Activated CD8-positive, alpha-beta memory T cell treated with anti-CD3 and anti-CD28 coated beads for 24 hours (primary cell): ENCODE measurements at regions not wholly inside any gene's neighbourhood (a gene's known extent, or its start where the extent isn't known, plus 50 kb on each side); places are given as distances from the start of the nearest gene placed in this dataset.

Experiments used
- DNase-seq: peaks from one replicate; pipeline ENCODE4 v3.0.0-alpha.2; 2020

DNA sequence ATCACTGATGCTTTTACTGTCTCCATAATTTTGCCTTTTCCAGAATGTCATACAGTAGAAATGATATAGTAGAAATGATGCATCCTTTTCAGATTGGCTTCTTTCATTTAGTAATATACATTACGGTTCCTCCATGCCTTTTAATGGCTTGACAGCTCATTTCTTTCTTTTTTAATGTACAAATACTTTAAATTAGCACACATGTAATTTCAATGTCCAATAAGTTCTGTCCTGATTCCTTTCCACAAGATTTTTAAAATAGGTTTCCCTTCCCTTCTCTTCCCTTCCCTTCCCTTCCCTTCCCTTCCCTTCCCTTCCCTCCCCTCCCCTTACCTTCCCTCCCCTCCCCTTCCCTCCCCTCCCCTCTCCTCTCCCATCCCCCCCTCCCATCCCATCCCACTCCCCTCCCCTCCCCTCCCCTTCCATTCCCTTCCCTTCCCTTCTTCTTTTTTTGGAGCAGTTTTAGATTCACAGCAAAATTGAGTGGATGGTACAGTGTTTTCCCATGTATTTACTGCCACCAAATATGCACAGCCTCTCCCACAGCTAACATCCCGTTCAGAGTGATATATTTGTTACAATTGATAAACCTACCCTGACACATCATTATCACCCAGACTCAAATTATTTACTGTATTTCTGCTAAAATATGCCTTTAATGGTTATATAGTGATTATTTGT lies 398.8 kb downstream of the RNF144B start:
- DNase-seq, result no peak

DNA sequence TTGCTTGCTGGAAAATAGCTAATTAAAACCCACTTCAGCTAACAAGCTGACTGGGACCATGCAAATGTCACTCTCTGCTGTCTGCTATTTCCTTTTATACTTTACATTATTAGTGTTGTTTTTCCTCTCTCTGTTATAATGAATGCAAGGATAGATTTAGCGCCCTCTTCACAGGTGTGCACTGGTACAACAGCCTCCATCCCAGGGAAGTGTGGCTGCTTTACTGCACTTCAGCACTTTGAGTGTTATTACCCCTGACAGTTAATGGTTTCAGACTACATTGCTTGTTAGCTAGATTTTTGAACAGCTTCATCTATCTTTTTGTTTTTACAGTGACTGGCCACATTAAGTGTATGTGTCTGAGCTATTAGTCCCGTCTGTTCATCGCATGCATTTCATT lies 405.7 kb downstream of the RNF144B start:
- DNase-seq, result no peak

DNA sequence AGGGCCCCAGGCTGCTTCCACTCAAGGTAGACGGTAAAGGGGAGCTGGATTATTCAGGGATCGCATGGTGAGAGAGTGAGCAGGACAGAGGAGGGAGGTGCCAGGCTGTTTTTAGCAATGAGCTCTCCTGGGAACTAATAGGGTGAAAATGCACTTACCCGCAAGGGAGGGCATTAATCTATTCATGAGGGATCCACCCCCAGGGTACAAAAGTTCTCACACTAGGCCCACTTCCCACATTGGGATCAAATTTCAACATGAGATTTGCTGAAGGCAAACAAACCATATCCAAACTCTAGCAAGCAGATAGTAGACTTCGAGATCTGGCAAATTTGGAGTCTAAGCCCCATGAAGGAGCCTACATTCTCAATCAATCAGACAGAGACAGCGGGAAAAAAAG lies 408.6 kb downstream of the RNF144B start:
- no peak for DNase-seq

DNA sequence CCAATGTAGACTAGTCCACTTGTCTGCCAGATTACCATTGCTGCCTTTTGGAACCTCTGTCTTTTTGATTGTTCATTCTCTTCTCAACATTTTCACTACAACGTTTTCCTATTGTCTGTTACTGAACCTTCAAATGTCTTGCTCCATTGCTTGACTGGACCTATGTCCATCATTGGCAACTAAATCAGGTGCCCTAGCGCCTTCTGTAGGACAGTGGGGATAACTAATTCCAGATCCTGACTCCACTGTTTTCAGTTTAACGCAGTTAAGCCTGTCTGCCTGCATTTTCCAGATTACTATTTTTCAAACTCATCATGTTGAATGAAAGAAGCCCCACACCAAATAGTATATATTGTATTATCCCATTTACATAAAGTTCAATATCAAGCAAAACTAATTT lies 433.6 kb downstream of the RNF144B start:
- DNase-seq, result no peak

DNA sequence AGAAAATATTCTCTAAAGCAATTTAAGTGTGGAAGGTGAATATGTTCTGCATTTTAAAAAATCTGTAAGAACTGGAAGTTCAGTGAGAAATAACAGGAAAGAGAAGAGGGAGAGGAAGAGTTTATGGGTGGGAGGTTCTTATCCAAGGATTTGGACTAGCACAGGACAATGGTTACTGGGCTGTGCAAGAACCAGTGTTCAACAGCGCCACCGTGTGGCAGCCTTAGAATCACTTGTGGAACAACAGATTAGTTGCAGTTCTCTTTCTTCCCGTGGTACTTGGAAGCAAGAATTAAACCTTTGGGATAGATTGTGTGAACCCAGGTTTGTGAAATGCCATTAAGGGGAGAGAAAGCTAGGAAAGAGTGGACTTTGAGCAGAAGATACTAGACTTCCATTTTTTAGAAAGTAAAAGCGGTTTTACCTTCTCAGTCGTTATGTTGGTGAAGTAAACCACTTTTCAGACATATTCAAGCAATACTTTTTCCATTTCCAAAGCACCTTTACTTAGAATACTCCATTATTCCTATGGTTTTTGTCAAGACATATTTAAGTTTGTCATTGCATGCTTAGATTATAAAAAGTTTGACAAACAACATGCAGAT lies 436.7 kb downstream of the RNF144B start:
- no peak for DNase-seq

DNA sequence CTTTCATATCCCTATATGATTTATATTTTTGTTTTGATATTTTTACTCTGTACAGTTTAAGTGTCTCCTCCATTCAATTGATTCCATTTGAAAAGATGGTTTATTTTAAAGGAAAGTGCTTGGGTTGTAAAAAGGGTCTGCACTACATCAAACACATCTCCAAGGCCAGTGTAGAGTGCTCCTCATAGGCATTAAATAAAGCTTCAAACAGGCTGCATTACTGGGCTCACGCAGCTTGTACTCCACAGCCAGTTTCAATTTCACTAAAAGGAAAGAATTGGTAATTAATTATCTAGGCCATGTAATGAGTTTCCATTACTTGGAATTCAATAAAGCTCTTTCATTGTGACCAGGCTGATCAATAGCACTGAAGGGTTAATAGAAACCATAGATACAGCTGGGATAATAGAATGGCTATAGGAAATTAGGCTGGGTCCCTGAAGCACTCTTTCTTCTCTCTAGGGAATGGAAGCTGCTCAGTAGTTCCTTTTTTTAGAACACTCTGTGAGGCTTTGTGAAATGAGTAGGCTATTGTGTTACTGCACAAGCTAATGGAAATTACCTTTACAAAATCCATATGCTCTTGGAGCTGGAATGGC lies 442.2 kb downstream of the RNF144B start:
- DNase-seq, result no peak

DNA sequence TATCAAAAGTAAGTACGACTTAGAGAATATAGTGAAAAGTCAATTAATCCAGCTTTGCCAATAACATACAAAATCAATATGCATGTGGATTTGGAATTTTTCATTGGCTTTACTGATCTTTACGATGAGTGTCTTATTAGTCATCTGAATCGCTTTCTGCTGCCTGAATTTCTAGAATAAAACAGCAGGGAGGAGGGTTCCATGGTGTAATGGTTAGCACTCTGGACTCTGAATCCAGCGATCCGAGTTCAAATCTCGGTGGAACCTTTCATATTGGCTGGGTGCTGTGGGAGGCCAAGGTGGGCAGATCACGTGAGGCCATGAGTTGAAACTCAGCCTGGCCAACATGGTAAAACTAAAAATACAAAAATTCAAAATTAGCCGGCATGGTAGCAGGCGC lies 448.8 kb downstream of the RNF144B start:
- DNase-seq, result no peak

DNA sequence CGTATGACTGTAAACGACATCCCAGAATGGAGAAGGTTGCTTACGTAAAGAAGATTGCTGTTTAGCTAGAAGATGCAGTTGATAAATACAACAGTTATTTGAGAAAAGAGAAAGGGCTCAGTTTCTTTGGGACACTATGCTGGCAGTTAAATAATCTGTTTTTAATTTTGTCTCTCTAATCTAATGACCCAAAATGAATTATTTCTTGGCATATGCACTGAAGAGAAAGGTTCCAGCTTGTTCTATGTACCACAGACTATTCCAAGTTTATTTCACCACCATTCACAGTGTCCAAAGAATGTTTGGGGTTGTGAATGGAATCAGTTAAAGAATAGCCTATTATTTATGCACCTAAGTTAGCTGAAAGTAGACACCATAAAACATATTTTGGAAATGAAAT lies 449.9 kb downstream of the RNF144B start:
- no peak for DNase-seq

DNA sequence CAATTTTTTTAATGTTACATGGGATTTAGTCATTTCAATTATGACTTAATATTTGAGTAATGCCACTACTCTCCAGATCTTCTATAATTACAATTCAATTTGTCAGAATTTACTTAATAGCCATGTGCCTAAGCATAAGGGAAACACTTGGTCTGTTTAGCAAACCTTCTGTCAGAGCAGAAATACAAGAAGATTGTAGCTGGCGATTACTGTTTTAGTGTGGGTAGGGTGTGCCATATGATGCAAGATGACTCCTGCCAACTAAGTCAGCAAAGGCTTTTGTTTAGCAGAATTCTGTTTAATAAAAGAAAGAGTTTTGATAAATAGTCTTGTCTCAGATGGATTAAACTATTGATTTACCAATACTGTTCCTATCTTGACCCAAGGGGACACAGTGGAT lies 455.4 kb downstream of the RNF144B start:
- no peak for DNase-seq

DNA sequence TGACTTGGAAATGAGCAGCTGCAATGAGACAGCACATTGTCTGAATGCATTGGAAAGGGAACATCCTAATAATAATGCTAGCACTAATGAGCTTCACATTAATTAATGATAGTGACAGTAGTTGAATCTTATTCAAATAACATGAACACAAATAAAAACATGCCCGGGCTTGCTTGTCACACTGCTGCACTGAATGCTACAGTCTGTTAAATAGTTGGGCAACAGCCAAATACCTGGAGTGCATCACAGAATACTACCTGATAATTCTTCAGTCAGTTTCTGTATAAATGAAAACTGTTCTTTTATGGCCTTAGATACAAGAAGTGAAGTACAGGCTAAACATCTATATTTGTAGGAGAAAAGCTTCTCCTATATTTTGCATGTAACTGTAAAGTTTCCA lies 458.7 kb downstream of the RNF144B start:
- DNase-seq, result no peak

DNA sequence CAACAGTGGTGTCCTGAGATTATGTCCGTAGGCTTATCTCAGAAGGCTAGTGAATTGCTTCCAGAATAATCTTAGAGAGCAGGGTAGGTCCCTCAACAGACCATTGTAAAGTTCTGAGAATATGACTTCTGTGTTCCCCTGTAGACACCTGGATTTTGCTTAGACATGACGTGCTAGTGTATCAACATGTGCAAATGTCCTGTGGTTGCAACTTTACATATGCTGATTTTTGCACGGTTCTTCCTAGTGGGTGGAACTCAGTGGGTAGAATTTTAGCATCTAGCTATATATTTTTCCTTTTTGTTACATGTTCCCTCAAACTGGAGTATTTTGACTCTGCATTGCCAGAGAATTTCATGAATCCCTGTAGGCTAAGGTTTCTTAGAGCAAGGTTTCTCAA lies 459.2 kb downstream of the RNF144B start:
- DNase-seq, result no peak

DNA sequence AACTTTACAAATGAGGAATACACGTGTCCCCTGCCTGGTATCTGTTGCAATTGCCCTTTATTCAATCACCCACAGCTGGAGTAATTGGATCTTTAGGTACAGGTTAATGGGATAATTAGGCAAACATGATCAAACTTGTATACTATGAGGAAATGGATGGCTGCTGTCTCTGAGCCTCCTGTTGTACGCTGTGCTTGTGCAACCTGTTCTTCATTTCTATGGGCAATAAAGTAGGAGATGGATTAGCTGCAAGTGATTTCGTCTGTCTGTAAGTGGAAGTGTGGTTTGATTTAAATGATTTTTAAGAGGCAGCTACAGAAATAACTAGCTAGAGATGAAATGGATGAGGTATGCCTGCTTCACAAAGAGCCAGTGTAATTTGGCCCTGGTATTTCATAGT lies 474.1 kb downstream of the RNF144B start:
- DNase-seq, result no peak

DNA sequence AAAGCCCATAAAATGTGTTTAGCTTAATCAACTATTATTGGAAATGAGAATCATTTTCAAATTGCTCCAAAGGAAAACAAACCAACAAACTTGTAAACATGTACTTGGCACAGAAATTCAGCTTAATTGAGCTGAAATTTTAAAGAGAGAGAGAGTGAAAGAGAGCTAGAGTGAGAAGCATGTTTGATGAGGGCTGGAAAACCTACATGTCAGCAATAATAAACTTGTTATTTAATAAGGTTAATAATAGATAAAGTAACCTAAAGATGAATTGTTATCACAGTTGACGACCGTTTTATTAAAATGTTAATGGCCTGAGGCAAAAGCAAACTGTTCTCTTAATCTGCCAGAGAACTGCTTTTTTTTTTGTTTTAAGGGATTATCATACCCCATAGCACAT lies 496.1 kb downstream of the RNF144B start:
- no peak for DNase-seq

DNA sequence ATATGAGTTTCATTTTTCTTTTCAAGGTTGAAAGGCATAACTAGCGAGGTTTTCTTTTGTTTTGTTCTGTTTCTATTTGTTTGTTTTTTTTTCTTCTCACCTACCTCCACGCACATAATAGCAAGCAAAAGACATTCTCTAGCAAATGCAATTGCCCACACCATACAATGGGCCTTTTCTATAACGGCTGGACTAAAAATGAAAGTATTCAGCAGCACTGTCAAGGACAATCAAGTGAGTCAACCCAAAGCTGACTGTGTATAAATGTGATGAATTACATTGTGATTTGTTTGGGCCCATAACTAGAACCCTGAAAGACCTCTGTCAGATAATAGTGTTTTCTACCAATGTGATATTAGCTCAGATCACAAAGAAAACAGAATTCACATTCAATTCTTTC lies 496.7 kb downstream of the RNF144B start:
- DNase-seq, result no peak

DNA sequence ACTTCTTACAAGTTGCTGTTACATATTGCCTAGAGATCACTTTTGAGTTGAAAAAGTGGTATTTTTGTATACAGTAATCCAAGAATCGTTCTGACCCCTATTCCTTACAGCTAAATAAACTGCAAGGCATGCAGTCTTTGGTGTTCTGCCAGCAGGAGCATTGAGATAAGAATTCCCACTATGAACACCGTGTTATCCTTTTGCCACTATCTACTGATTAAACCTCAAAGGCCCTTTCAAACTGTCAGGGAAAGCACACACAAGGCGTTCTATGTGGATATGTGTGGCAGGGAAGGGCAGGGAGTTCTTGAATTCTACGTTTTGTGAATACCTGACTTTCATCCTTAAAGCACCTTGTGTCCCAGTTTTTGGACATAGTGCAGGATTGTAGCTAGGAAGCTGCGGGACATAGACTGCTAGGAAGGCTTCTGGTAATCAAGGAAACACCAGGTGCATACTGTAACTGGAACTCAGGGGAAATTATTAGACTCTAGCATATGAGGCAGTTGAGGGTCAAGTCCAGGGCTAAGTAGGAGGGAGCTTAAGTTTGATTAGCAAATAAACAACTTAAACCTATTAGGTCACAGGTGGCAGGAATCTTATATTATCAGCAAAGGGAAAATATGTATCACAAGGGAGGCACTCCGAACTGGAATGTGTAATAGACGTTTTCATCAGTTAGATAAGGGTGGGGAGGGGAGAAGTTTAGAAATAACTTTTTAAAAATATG lies 506.6 kb downstream of the RNF144B start:
- no peak for DNase-seq

DNA sequence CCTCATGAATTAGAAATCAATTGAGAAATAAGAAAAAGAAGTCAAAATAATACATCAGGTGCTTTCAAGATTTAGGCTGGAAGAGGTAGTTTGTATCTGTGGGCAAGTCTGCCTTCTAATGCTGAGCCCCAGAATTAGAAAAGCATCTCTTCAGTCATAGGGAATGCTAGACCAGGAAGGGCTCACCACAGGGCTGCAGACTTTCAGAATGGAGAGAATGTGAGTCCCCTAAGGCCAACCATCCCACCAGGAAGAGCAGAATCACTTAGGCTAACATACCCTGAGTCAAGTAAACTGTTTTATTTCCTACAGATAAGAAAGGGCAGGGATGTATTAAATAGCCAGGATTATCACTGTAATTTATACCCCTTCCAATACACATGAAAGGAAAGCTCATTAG lies 510.2 kb downstream of the RNF144B start:
- DNase-seq, result no peak

DNA sequence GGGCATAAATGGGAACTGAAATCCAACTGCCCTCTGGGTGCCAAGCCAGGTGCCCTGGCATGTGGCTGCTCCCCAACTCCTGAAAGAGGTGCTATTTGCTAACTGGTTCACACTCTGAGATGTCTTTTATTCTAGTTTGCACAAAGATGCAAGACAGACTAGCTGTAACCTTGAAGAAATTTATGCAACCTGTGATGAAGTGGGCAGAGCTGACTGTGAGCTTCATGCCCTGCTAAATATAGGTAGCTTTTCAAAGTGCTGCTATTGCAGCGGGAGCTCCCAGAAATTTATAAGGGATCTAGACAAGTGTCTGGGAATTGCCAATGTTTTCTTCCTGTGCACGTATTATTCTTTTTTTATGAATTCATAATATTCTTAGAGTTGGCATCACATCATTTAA lies 517.5 kb downstream of the RNF144B start:
- no peak for DNase-seq

DNA sequence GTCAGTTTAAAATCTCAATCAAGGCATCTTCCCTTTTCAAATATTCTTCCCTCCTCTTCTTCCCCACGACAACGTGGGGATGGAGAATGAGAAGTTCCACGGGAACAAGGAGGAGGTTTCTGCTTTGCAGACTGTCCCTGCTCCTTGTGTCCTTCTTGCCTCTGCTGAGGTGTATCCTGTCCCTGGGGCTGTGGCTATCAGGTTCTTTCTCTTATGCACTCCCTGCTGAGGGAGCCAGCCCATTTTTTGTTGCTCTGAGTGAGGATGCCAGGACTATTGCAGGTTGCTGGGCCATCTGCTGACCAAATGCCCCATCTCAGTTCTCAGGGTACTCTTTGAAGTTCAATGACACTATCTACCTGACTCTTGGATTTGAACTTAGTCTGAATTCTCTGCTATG lies 533.6 kb downstream of the RNF144B start:
- no peak for DNase-seq

DNA sequence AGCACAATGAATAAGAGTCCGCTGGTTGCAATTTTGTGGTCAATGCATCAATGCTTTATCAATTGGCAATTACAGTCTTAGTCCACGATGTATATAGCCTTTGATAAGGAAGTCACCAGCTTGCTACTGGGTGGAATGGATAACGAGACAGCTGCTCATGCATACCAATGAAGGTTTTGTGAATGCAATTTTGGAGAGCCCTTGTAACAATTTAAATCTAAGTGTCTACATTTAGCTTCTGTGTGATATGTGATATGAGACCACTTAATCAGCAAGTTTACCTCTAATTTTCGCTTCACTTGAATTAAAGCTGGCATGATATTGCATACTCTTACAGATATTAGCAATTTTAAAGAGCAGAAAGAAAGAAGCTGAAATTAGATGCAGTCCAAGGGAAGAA lies 543.9 kb downstream of the RNF144B start:
- no peak for DNase-seq

DNA sequence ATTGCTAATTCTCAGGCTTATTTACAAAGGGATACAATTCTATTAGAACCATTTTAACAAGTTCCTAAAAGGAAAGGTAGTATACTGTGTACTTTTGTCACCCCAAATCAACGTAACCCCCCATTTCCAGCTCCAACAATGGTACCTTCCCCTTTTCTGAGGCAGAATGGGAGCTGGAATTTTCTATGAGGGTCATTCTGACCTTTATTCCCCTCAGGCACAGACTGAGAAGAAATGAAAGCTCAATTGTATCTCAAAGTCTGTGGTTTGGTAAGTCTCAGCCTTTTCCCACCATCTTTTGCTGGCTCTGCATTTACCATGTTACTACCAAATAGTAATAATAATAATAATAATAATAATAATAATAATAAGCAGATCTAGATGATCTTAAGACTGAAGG lies 571.0 kb downstream of the RNF144B start:
- no peak for DNase-seq

DNA sequence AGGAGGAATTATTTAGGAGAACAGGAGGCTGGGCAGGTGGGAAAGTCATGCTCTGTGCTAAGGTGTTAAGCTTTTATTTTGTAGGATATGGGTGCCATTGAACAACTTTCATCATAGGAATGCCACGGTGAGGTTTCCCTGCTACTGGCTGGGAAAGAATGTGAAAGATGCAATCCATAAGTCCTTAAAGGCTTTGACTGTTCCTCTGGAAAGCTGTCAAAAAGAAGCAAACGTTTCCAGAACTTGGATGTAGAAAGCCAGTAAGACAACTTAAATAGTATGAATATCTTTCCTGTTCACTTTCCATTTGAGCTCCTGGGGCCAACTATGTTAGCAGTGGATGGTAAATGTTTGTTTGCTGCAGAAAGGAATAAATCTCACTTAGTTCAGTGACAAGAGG lies 574.4 kb downstream of the RNF144B start:
- no peak for DNase-seq

DNA sequence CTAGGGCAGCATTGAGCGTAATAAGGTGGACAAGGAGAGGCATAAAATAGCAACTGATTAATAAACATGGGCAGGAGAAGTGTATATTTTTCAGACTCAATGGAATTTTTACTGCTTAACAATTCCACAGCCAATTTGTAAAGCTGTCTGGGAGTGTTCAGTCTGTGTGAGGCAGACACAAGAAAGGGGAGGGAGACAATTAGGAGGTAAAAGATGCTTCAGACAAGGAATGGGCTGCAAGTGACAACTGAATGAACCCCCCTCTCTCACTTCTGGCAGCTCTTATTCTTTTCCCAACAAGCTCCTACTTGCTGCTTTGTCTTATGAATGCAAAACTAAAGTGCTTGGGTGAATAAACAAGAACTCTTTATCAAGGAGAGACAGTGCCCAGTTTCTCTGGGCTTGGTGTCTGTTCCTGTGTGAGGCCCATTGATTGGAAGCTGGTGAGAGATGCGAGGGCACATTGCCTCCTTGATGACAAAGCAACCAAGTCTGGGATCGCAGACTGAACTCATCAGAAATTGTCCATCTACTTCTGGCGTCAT lies 575.3 kb downstream of the RNF144B start:
- DNase-seq, result no peak

DNA sequence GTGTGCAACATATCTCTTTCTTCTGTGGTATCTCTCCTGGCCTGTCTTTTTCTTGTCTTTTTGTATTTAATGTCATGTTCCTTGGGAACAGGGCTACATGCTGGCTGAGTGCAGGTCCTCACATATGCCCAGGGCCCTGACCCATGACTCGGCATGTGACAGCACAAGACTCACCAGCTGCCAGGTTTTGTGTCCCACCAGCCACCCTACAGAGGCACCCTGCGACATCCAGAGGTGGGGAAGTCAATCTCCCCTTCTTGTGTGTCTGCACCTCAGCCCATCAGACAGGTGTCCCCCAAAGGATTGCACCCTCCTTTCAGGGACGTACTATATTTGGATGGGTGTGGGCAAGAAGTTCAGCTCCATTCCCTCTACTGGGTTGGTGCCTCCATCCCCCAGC lies 576.3 kb downstream of the RNF144B start:
- no peak for DNase-seq

DNA sequence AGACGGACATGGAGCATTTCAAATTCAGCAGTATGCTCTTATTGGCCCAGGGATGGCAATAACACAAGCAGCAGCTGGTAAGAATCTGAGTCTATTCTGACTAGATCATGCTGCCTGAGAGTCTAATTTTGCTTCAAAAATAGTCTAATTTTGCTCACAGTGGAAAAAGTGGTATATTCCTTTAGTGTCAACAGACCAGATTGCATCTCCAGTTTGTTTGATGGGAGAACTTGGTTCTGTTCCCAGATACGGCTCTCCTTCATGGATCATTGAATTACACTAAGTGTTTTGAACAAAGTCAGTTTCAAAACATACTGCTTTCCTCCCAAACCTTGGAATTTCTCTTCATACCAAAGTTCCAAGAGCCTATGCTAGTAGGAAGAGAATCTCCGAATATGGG lies 586.1 kb downstream of the RNF144B start:
- DNase-seq, result no peak
